ENCODE measurements at regions not wholly inside any gene's neighbourhood (a gene's known extent, or its start where the extent isn't known, plus 50 kb on each side); places are given as distances from the start of the nearest gene placed in this dataset.

DNA sequence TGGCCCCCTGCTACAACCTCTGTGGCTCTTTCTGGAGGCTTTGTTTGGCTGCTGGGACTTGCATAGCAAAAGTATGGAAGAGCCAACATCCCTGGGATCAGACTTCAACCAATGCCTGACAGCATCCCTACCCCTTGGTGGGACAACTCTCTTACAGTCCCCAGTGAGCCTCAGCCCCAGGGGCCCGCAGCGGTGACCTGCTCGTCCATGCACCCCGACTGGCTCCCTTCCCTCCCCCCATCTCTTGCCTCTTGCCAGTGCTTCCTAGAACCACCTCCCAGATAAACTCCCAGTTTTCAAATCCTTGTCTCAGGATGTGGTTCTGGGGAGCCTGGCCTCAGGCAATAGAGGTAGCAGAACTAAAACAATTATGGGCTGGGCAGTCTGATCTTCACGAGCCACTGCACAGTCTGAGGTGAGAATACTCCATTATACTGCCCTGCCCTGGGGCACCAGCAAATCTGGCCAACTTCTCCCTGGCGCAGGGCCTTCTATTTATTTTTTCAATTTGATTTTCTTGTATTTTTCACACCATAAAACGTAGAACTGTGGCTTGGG, 86.6 kb upstream of the BRD7 start:
- no peaks in the 10 kb centered on the region for H3K4me1 ChIP-seq (ENCODE audit: control insufficient read depth in 2 of 3, insufficient read depth in 2 of 3, low read depth in 1 of 3, low read length in 3 of 3)
- DNase-seq (no peak), FAIRE-seq (no peak)
- no peaks in the 10 kb centered on the region for H3K9me3 ChIP-seq (ENCODE audit: control insufficient read depth in 2 of 3, insufficient read depth in 1 of 3, low read length in 3 of 3)
- TF ChIP-seq, protein P1, sequence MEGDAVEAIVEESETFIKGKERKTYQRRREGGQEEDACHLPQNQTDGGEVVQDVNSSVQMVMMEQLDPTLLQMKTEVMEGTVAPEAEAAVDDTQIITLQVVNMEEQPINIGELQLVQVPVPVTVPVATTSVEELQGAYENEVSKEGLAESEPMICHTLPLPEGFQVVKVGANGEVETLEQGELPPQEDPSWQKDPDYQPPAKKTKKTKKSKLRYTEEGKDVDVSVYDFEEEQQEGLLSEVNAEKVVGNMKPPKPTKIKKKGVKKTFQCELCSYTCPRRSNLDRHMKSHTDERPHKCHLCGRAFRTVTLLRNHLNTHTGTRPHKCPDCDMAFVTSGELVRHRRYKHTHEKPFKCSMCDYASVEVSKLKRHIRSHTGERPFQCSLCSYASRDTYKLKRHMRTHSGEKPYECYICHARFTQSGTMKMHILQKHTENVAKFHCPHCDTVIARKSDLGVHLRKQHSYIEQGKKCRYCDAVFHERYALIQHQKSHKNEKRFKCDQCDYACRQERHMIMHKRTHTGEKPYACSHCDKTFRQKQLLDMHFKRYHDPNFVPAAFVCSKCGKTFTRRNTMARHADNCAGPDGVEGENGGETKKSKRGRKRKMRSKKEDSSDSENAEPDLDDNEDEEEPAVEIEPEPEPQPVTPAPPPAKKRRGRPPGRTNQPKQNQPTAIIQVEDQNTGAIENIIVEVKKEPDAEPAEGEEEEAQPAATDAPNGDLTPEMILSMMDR (IDR thresholded peaks at IDR 0.05; ENCODE audit: borderline replicate concordance, extremely low read depth, insufficient read depth): no peak
- intact Hi-C loops (cut with DNase I): no loop called here
- H3K9ac ChIP-seq (ENCODE audit: low read length in 3 of 3): no peak overlapping the region
- H3K27me3 ChIP-seq (ENCODE audit: control insufficient read depth, insufficient read depth, low read length): no peaks in the 10 kb centered on the region
- no peak overlapping the region for H3K27ac ChIP-seq (ENCODE audit: low read depth in 2 of 2, low read length in 2 of 2)
- no peak overlapping the region for H3K4me3 ChIP-seq (ENCODE audit: low read length in 3 of 3)
- no peaks in the 10 kb centered on the region for H3K36me3 ChIP-seq (ENCODE audit: control insufficient read depth in 2 of 3, insufficient read depth in 3 of 3, low read length in 3 of 3)

GRCh38 chr16:50453446-50453845, 84.7 kb upstream of the BRD7 start:
- TF ChIP-seq, protein P1 (IDR thresholded peaks at IDR 0.05; ENCODE audit: borderline replicate concordance, extremely low read depth, insufficient read depth): no peak
- FAIRE-seq (no peak), DNase-seq (no peak)
- Histone ChIP-seq H3K36me3 (ENCODE audit: control insufficient read depth in 2 of 3, insufficient read depth in 3 of 3, low read length in 3 of 3) (no peaks in the 10 kb centered on the region), H3K9me3 (ENCODE audit: control insufficient read depth in 2 of 3, insufficient read depth in 1 of 3, low read length in 3 of 3) (no peaks in the 10 kb centered on the region), H3K27me3 (ENCODE audit: control insufficient read depth, insufficient read depth, low read length) (no peaks in the 10 kb centered on the region), H3K27ac (ENCODE audit: low read depth in 2 of 2, low read length in 2 of 2) (no peak overlapping the region), H3K4me1 (ENCODE audit: control insufficient read depth in 2 of 3, insufficient read depth in 2 of 3, low read depth in 1 of 3, low read length in 3 of 3) (no peaks in the 10 kb centered on the region), H3K4me3 (ENCODE audit: low read length in 3 of 3) (no peak overlapping the region), H3K9ac (ENCODE audit: low read length in 3 of 3) (no peak overlapping the region)
- intact Hi-C loops (cut with DNase I): no loop called here

DNA sequence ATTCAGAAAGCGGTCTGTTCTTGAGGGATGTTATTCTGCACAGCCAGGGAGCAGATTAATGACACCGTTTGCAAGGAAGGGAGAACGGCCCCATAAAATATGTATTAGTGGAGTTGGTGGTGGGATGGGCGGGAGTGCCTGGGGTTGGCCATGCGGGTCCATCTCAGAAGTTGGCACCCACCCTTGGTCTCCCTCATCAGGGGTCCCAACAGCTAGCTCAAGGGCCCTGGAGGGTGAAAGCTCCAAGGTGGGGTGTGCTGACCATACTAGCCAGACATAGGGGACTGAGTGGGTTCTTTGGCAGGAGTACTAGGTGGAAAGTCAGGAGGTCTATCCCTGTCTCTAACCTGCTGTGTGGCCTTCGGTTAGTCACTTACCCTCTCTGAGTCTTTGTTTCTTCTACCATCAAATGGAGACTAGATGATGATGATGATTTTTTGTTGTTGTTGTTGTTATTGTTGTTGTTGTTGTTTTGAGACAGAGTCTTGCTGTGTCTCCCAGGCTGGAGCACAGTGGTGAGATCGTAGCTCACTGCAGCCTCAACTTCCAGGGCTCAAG, 83.2 kb upstream of the BRD7 start:
- no peaks in the 10 kb centered on the region for H3K4me1 ChIP-seq (ENCODE audit: control insufficient read depth in 2 of 3, insufficient read depth in 2 of 3, low read depth in 1 of 3, low read length in 3 of 3)
- FAIRE-seq (no peak), DNase-seq (no peak)
- intact Hi-C loops (cut with DNase I): no loop called here
- no peaks in the 10 kb centered on the region for H3K36me3 ChIP-seq (ENCODE audit: control insufficient read depth in 2 of 3, insufficient read depth in 3 of 3, low read length in 3 of 3)
- H3K27me3 ChIP-seq (ENCODE audit: control insufficient read depth, insufficient read depth, low read length): no peaks in the 10 kb centered on the region
- H3K9ac ChIP-seq (ENCODE audit: low read length in 3 of 3): no peak overlapping the region
- H3K27ac ChIP-seq (ENCODE audit: low read depth in 2 of 2, low read length in 2 of 2): no peak overlapping the region
- H3K9me3 ChIP-seq (ENCODE audit: control insufficient read depth in 2 of 3, insufficient read depth in 1 of 3, low read length in 3 of 3): no peaks in the 10 kb centered on the region
- TF ChIP-seq, protein P1 (IDR thresholded peaks at IDR 0.05; ENCODE audit: borderline replicate concordance, extremely low read depth, insufficient read depth): no peak
- H3K4me3 ChIP-seq (ENCODE audit: low read length in 3 of 3): no peak overlapping the region

DNA sequence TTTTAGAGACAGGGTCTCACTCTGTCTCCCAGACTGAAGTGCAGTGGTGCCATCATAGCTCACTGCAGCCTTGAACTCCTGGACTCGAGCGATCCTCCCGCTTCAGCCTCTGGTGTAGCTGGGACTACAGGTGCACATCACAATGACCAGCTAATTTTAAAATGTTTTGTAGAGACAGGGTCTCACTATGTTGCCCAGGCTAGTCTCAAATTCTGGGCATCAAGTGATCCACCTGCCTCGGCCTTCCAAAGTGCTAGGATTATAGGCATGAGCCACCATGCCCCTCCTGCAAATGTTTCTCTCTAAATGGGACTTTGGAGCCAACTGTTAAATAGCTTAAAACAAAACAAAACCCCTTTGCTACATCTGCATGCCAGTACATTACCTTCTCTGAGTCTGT, 82.2 kb upstream of the BRD7 start:
- Histone ChIP-seq H3K4me1 (ENCODE audit: control insufficient read depth in 2 of 3, insufficient read depth in 2 of 3, low read depth in 1 of 3, low read length in 3 of 3) (no peaks in the 10 kb centered on the region), H3K9me3 (ENCODE audit: control insufficient read depth in 2 of 3, insufficient read depth in 1 of 3, low read length in 3 of 3) (no peaks in the 10 kb centered on the region), H3K4me3 (ENCODE audit: low read length in 3 of 3) (no peak overlapping the region), H3K27me3 (ENCODE audit: control insufficient read depth, insufficient read depth, low read length) (no peaks in the 10 kb centered on the region), H3K36me3 (ENCODE audit: control insufficient read depth in 2 of 3, insufficient read depth in 3 of 3, low read length in 3 of 3) (no peaks in the 10 kb centered on the region), H3K27ac (ENCODE audit: low read depth in 2 of 2, low read length in 2 of 2) (no peak overlapping the region), H3K9ac (ENCODE audit: low read length in 3 of 3) (no peak overlapping the region)
- TF ChIP-seq, protein P1 (IDR thresholded peaks at IDR 0.05; ENCODE audit: borderline replicate concordance, extremely low read depth, insufficient read depth): no peak
- FAIRE-seq (no peak), DNase-seq (no peak)
- intact Hi-C loops (cut with DNase I): no loop called here
